ENCODE measurements at regions not wholly inside any gene's neighbourhood (a gene's known extent, or its start where the extent isn't known, plus 50 kb on each side); places are given as distances from the start of the nearest gene placed in this dataset.

DNA sequence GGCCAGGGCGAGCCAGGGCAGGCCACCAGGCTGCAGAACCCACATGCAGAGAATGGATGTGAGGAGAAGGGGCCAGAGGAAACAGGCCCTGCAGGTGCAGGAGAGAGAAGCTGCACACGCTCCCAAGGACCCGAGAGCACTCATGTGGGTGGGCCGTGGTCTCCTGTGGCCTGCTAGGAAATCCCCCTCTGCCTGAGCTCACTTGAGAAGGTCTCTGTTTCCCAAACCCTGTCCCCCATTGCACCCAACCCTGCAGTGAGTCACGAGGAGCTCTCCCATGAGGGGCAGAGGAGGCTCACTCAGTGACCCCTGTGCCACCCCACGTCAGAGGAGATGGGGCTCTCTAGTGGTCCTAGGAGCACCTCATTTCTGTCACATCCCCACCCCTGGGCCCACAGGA lies 111.1 kb downstream of the KLF13 start:
- TF ChIP-seq, protein P1, sequence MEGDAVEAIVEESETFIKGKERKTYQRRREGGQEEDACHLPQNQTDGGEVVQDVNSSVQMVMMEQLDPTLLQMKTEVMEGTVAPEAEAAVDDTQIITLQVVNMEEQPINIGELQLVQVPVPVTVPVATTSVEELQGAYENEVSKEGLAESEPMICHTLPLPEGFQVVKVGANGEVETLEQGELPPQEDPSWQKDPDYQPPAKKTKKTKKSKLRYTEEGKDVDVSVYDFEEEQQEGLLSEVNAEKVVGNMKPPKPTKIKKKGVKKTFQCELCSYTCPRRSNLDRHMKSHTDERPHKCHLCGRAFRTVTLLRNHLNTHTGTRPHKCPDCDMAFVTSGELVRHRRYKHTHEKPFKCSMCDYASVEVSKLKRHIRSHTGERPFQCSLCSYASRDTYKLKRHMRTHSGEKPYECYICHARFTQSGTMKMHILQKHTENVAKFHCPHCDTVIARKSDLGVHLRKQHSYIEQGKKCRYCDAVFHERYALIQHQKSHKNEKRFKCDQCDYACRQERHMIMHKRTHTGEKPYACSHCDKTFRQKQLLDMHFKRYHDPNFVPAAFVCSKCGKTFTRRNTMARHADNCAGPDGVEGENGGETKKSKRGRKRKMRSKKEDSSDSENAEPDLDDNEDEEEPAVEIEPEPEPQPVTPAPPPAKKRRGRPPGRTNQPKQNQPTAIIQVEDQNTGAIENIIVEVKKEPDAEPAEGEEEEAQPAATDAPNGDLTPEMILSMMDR (conservative IDR thresholded peaks at IDR 0.05): no peak
- TF ChIP-seq ZFX (IDR thresholded peaks at IDR 0.05): no peak

All from C4-2B (cell line).